Mesothelial cell of epicardium (in vitro differentiated cells): ENCODE measurements at regions not wholly inside any gene's neighbourhood (a gene's known extent, or its start where the extent isn't known, plus 50 kb on each side); places are given as distances from the start of the nearest gene placed in this dataset.
"Not testable (repeated sequence)": the region's sequence is repeated elsewhere in the genome, so short reads cannot be mapped to it uniquely, and the experiment has no call there.

Experiments
- DNase-seq, 2 experiments: peaks; one replicate each; pipeline ENCODE4 v3.0.0; 2021; ENCODE audit warnings: low spot score in 2 of 2; ENCODE audit not compliant: unreplicated experiment in 2 of 2
- H3K27ac Mint-ChIP-seq: 2 replicates; pipeline ENCODE4 v1.8.0; 2021; ENCODE audit warnings: mixed read lengths
- H3K27me3 Mint-ChIP-seq: 2 replicates; pipeline ENCODE4 v1.8.0; 2021; ENCODE audit warnings: low read depth, mixed read lengths
- H3K36me3 Mint-ChIP-seq: 2 replicates; pipeline ENCODE4 v1.8.0; 2021; ENCODE audit warnings: mixed read lengths
- H3K4me1 Mint-ChIP-seq: 2 replicates; pipeline ENCODE4 v1.8.0; 2021; ENCODE audit warnings: mixed read lengths
- H3K4me3 Mint-ChIP-seq: 2 replicates; pipeline ENCODE4 v1.8.0; 2021; ENCODE audit warnings: mild to moderate bottlenecking, moderate library complexity, mixed read lengths
- H3K9me3 Mint-ChIP-seq: 2 replicates; pipeline ENCODE4 v1.8.0; 2021; ENCODE audit warnings: mixed read lengths
- TF ChIP-seq, protein P1 (sequence below): fragments of 200-600 bp; sonication (generic); IDR thresholded peaks from one replicate; pipeline ENCODE4 v1.5.0; 2021; ENCODE audit warnings: antibody characterized with exemption; ENCODE audit not compliant: unreplicated experiment

DNA sequence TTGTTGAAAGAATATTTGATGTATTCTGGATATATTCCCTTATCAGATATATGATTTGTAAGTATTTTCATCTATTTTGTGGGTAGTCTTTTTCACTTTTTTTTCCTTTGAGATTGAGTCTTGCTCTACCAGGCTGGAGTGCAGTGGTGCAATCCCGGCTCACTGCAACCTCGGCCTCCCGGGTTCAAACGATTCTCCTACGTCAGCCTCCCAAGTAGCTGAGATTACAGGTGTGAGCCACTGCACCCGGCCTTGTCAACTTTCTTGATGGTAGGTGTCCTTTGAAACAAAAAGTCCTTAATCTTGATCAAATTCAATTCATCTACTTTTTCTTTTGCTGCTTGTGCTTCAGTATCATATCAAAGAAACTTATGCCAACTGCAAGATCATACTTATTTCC is 297.2 kb upstream of the NRSN1 start:
- DNase-seq = no peak
- no peak overlapping the region for H3K27ac Mint-ChIP-seq
- H3K27me3 Mint-ChIP-seq = no peaks in the 10 kb centered on the region
- H3K36me3 Mint-ChIP-seq = peaks cover 4% of the 10 kb centered on the region
- TF ChIP-seq, protein P1, sequence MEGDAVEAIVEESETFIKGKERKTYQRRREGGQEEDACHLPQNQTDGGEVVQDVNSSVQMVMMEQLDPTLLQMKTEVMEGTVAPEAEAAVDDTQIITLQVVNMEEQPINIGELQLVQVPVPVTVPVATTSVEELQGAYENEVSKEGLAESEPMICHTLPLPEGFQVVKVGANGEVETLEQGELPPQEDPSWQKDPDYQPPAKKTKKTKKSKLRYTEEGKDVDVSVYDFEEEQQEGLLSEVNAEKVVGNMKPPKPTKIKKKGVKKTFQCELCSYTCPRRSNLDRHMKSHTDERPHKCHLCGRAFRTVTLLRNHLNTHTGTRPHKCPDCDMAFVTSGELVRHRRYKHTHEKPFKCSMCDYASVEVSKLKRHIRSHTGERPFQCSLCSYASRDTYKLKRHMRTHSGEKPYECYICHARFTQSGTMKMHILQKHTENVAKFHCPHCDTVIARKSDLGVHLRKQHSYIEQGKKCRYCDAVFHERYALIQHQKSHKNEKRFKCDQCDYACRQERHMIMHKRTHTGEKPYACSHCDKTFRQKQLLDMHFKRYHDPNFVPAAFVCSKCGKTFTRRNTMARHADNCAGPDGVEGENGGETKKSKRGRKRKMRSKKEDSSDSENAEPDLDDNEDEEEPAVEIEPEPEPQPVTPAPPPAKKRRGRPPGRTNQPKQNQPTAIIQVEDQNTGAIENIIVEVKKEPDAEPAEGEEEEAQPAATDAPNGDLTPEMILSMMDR = no peak
- H3K9me3 Mint-ChIP-seq = peaks cover 23% of the 10 kb centered on the region
- H3K4me3 Mint-ChIP-seq = no peak overlapping the region
- no peaks in the 10 kb centered on the region for H3K4me1 Mint-ChIP-seq

DNA sequence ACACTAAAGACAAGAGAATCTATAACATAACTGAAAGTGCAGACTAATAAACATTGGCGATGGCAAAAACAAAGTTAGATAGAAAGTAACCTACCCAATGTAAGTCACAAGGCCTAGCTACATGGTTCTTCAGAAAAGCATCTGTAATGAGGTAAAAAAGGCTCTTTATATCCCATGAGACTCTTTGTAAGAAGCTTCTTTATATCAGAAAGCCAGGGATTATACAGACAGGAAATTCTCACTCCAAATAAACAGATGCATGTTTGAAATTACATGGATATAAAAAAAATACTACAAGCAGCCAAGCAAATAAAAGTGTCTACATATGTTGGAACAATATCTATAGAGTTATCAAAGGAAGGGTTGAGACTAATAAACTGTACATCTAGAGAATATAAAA is 284.9 kb upstream of the NRSN1 start:
- Mint-ChIP-seq H3K36me3 (no peaks in the 10 kb centered on the region), H3K27me3 (no peaks in the 10 kb centered on the region)
- TF ChIP-seq, protein P1 = no peak

DNA sequence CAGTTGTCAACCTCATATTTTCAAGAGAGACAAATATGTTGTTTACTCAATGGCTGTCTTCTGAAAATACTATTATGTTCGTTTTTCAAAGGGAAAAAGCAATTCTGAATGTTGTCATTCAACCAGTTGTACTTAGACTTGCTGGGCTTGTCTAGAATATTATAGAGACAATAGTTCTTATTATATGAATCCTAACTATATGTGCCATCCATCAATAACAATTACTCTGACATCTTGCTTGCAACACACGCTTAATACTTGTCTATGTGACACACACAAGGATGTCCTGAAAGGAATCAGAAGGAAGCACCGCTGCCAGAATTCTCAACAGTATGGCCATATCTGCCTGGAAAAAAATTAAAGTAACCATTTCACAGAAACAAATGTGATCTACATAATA is 283.3 kb upstream of the NRSN1 start:
- Mint-ChIP-seq H3K36me3 (no peaks in the 10 kb centered on the region), H3K27ac (no peak overlapping the region), H3K4me3 (no peak overlapping the region), H3K9me3 (peaks cover 8% of the 10 kb centered on the region), H3K27me3 (no peaks in the 10 kb centered on the region), H3K4me1 (peaks cover 20% of the 10 kb centered on the region)
- no peak for DNase-seq
- TF ChIP-seq, protein P1 = no peak

More for the DNA sequence above, 284.9 kb upstream of the NRSN1 start:
- H3K27ac Mint-ChIP-seq = no peak overlapping the region
- H3K4me1 Mint-ChIP-seq = peaks cover 20% of the 10 kb centered on the region
- H3K9me3 Mint-ChIP-seq = peaks cover 3% of the 10 kb centered on the region
- no peak overlapping the region for H3K4me3 Mint-ChIP-seq
- DNase-seq = no peak

DNA sequence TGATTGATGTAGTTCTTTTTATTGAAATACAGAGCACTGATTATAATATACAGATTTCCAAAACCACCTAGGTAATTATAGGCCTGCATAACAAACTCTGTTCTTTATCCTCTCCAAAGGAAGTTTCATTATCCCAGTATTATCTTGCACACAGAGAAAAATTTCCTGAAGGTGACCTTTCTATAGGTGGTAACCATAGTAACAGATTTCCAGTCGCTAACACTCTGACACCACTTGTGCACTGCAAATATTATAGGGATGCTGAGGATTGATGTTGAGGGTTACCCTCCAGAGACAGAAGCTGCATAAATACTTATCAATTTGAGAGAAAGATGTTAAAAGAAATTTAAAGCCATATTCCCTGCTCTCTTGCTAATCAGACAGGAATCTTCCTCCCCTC is 274.5 kb upstream of the NRSN1 start:
- TF ChIP-seq, protein P1 = no peak
- DNase-seq = no peak
- no peaks in the 10 kb centered on the region for H3K27me3 Mint-ChIP-seq
- H3K27ac Mint-ChIP-seq = no peak overlapping the region
- no peaks in the 10 kb centered on the region for H3K36me3 Mint-ChIP-seq
- H3K4me1 Mint-ChIP-seq = peaks cover 25% of the 10 kb centered on the region
- H3K4me3 Mint-ChIP-seq = no peak overlapping the region
- H3K9me3 Mint-ChIP-seq = peaks cover 9% of the 10 kb centered on the region

DNA sequence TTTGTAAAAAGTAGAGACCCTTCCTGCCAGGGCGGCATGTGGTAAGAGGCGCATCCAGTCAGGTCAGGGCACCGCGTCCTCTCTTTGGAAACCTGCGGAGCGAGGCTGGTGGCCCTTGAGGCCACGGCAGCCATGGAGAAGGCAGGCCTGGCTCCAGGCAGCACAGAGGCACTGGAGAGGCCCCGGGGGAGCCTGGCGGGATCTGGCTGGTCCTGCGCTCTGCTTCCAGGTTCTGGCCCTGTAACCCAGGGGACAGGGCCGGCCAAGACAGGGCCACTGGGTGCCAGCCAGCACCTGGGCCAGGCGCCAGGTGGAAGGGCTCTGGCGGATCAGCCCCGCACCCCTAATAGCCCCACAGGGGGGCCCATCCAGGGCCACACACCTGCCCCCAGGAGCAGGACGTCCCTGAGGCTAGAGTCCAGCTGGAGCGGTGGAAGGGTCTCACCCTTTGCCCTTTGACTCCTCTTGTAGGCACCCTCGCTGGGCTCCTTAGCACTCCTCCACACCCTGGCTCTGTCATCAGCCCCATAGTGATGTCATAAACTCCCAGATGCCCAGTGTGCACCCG is 272.4 kb upstream of the NRSN1 start:
- H3K36me3 Mint-ChIP-seq, DNase-seq, H3K27me3 Mint-ChIP-seq, H3K4me3 Mint-ChIP-seq, H3K27ac Mint-ChIP-seq: not testable (repeated sequence)
- peaks cover 14% of the 10 kb centered on the region for H3K9me3 Mint-ChIP-seq
- H3K4me1 Mint-ChIP-seq = peaks cover 25% of the 10 kb centered on the region

DNA sequence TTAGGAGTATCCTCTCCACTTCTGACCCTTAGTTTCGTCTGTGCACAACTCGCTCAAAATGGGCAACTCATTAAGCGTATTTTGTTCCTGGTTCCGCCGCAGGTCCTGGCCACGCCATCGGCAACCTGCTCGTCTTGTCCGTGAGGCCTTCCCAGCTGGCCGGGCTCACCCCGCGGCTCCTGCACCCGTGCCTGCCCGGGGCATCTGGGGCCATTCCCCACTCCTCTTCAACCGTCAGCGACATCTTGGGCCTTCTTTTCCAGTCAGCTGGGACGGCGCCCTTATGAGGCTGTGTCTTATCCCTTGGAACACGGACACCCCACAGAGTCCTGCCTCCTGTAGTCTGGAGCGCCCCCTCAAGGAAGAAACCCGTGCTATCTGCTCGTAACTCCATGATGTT is 271.9 kb upstream of the NRSN1 start:
- Mint-ChIP-seq H3K9me3 (peaks cover 14% of the 10 kb centered on the region), H3K4me1 (peaks cover 25% of the 10 kb centered on the region)
- not testable (repeated sequence) for H3K4me3 Mint-ChIP-seq, H3K27ac Mint-ChIP-seq, H3K36me3 Mint-ChIP-seq, H3K27me3 Mint-ChIP-seq, DNase-seq

DNA sequence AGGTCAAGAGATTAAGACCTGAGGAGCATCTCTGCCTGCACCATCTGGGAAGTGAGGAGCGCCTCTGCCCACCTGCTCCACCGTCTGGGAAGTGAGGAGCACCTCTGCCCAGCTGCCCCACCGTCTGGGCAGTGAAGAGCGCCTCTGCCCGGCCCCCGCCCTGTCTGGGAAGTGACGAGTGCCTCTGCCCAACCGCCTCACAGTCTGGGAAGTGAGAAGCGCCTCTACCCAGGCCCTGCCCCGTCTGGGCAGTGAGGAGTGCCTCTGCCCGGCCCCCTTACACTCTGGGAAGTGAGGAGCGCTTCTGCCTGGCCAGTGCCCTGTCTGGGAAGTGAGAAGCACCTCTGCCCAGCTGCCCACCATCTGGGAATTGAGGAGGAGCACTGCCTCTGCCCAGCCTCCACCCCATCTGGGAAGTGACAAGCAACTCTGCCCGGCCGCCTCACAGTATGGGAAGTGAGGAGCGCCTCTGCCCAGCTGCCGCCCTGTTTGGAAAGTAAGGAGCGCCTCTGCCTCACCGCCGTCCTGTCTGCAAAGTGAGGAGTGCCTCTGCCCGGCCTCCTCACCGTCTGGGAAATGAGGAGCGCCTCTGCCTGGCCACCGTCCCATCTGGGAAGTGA is 270.4 kb upstream of the NRSN1 start:
- H3K9me3 Mint-ChIP-seq = peaks cover 14% of the 10 kb centered on the region
- no peak overlapping the region for H3K27ac Mint-ChIP-seq
- H3K36me3 Mint-ChIP-seq = no peaks in the 10 kb centered on the region
- peaks cover 15% of the 10 kb centered on the region for H3K4me1 Mint-ChIP-seq
- no peak for DNase-seq
- TF ChIP-seq, protein P1 = no peak
- no peak overlapping the region for H3K4me3 Mint-ChIP-seq
- H3K27me3 Mint-ChIP-seq = no peaks in the 10 kb centered on the region
